SK-N-SH (cell line): ENCODE measurements at regions not wholly inside any gene's neighbourhood (a gene's known extent, or its start where the extent isn't known, plus 50 kb on each side); places are given as distances from the start of the nearest gene placed in this dataset.

Experiments
- CTCF ChIA-PET: fragments of 300-600, 350-600 bp; formaldehyde crosslinking; extraction: SDS; loops from one replicate; lab custom pipeline; 2021; lab: Yijun Ruan, JAX
- POLR2A ChIA-PET: fragments of 350-600 bp; sonication (Branson Sonifier 250); formaldehyde crosslinking; extraction: SDS; loops from one replicate; lab custom pipeline; 2020; ENCODE audit warnings: antibody characterized with exemption, inconsistent platforms; lab: Yijun Ruan, JAX
- DNase-seq: peaks from one replicate; pipeline ENCODE4 v3.0.0; 2012
- H2AFZ ChIP-seq: fragments of 200-600 bp; sonication (generic); 2 replicates; pipeline ENCODE4 v1.8.1; 2016; ENCODE audit warnings: antibody characterized with exemption, mild to moderate bottlenecking, low read depth
- H3F3A ChIP-seq: fragments of 200-600 bp; sonication (generic); replicated peaks from 2 replicates; pipeline ENCODE3; 2016; ENCODE audit warnings: antibody characterized with exemption, mild to moderate bottlenecking; ENCODE audit not compliant: insufficient read depth
- H3K27ac ChIP-seq, 2 experiments: fragments of 200-500 bp in 1 of 2; fragments of 200-600 bp in 1 of 2; sonication (Bioruptor generic) in 1 of 2; sonication (generic), shearing (Covaris generic) in 1 of 2; 2 replicates each; pipeline versions ENCODE4 v1.5.1 to v1.6.1; 2014 to 2016; ENCODE audit warnings: low read depth in 2 of 2, inconsistent platforms in 1 of 2, low read length in 1 of 2, mild to moderate bottlenecking in 1 of 2, mixed read lengths in 1 of 2
- H3K27me3 ChIP-seq: fragments of 200-600 bp; sonication (generic), shearing (Covaris generic); 2 replicates; pipeline ENCODE4 v1.6.1; 2016; ENCODE audit warnings: mixed run types; ENCODE audit not compliant: insufficient read depth
- H3K36me3 ChIP-seq, 2 experiments: fragments of 200-500 bp in 1 of 2; fragments of 200-600 bp in 1 of 2; sonication (Bioruptor generic) in 1 of 2; sonication (generic) in 1 of 2; replicated peaks in 1 of 2; 2 replicates each; pipeline versions ENCODE3 to v1.5.1; 2014 to 2016; ENCODE audit warnings: low read length in 1 of 2, mild to moderate bottlenecking in 1 of 2; ENCODE audit not compliant: insufficient read depth in 2 of 2, control insufficient read depth in 1 of 2
- H3K4me1 ChIP-seq, 2 experiments: fragments of 200-500 bp in 1 of 2; fragments of 200-600 bp in 1 of 2; sonication (Bioruptor generic) in 1 of 2; sonication (generic), shearing (Covaris generic) in 1 of 2; 2 replicates each; pipeline versions ENCODE4 v1.5.1 to v1.6.1; 2014 to 2016; ENCODE audit warnings: low read depth in 1 of 2, low read length in 1 of 2, mixed run types in 1 of 2; ENCODE audit not compliant: insufficient read depth in 2 of 2, control insufficient read depth in 1 of 2
- H3K4me2 ChIP-seq: fragments of 200-600 bp; sonication (generic), shearing (Covaris generic); 2 replicates; pipeline ENCODE4 v1.6.1; 2017; ENCODE audit warnings: mixed run types
- H3K4me3 ChIP-seq, 2 experiments: fragments of 200-500 bp in 1 of 2; fragments of 200-600 bp in 1 of 2; sonication (Bioruptor generic) in 1 of 2; sonication (generic), shearing (Covaris generic) in 1 of 2; 2 replicates each; pipeline versions ENCODE4 v1.5.1 to v1.8.1; 2014 to 2016; ENCODE audit warnings: low read depth in 2 of 2, inconsistent platforms in 1 of 2, low read length in 1 of 2, mild to moderate bottlenecking in 1 of 2, mixed read lengths in 1 of 2, moderate library complexity in 1 of 2
- H3K79me2 ChIP-seq: fragments of 200-600 bp; sonication (generic); 2 replicates; pipeline ENCODE4 v1.8.1; 2017; ENCODE audit warnings: mild to moderate bottlenecking; ENCODE audit not compliant: insufficient read depth
- H3K9ac ChIP-seq: fragments of 200-600 bp; sonication (generic); 2 replicates; pipeline ENCODE4 v1.6.1; 2017; ENCODE audit warnings: mixed run types
- H3K9me2 ChIP-seq: fragments of 200-600 bp; sonication (generic); 2 replicates; pipeline ENCODE4 v1.6.1; 2017; ENCODE audit warnings: mixed run types
- H3K9me3 ChIP-seq: fragments of 200-600 bp; sonication (generic); 2 replicates; pipeline ENCODE4 v1.6.1; 2017; ENCODE audit warnings: mixed run types, mild to moderate bottlenecking, moderate library complexity
- H4K20me1 ChIP-seq: fragments of 200-600 bp; sonication (generic); 2 replicates; pipeline ENCODE4 v1.6.1; 2017; ENCODE audit warnings: mild to moderate bottlenecking, mixed run types; ENCODE audit not compliant: insufficient read depth
- EP300 ChIP-seq, 2 experiments: IDR thresholded peaks; 2 replicates each; pipeline versions ENCODE4 v1.4.0 to v1.6.1; 2012; ENCODE audit warnings: borderline replicate concordance in 1 of 2, low read depth in 1 of 2, low read length in 1 of 2
- EZH2phosphoT487 ChIP-seq: fragments of 200-600 bp; sonication (generic); IDR thresholded peaks from 2 replicates; pipeline ENCODE4 v1.6.1; 2017; ENCODE audit warnings: low read depth, mixed run types, mild to moderate bottlenecking, antibody characterized with exemption, moderate library complexity, borderline replicate concordance
- FOXM1 ChIP-seq: IDR thresholded peaks from 2 replicates; pipeline ENCODE4 v1.4.0; 2012; ENCODE audit warnings: low read depth, mild to moderate bottlenecking
- JUND ChIP-seq: IDR thresholded peaks from 2 replicates; pipeline ENCODE4 v1.4.0; 2012
- MEF2A ChIP-seq: IDR thresholded peaks from 2 replicates; pipeline ENCODE4 v1.4.0; 2012; ENCODE audit warnings: low read depth, borderline replicate concordance
- RFX5 ChIP-seq: IDR thresholded peaks from 2 replicates; pipeline ENCODE4 v1.6.1; 2012; ENCODE audit warnings: mild to moderate bottlenecking, improper control_type of control experiment, low read length
- SIN3A ChIP-seq: IDR thresholded peaks from 2 replicates; pipeline ENCODE4 v1.6.1; 2012; ENCODE audit warnings: low read depth, mild to moderate bottlenecking, low read length, moderate library complexity, borderline replicate concordance
- TAF1 ChIP-seq: IDR thresholded peaks from 2 replicates; pipeline ENCODE4 v1.6.1; 2012; ENCODE audit warnings: low read depth, mild to moderate bottlenecking, low read length, moderate library complexity, borderline replicate concordance
- TCF12 ChIP-seq: IDR thresholded peaks from 2 replicates; pipeline ENCODE4 v1.4.0; 2012
- ZBTB33 ChIP-seq: IDR thresholded peaks from 2 replicates; pipeline ENCODE4 v1.4.0; 2012; ENCODE audit warnings: low read depth, borderline replicate concordance
- WGBS: methylation state at CpG from one replicate; pipeline ENCODE4 v1.1.6; 2017; ENCODE audit warnings: low lambda C conversion rate; 5-methylcytosine and 5-hydroxymethylcytosine counted together

GRCh38 chr4:1550122-1551070 is 133.7 kb downstream of the FAM53A start (continued):
- TF ChIP-seq ZBTB33 = no peak

- no peaks in the 10 kb centered on the region for H3K9me3 ChIP-seq
- no peak overlapping the region for H2AFZ ChIP-seq
- no peak for DNase-seq
- no peak overlapping the region for H3K9ac ChIP-seq
- no peak overlapping the region for H3K4me2 ChIP-seq
- CTCF ChIA-PET = interaction anchor here (0.6 to 3.0 kb wide), 17 partner anchors 10 to 1011 kb away, joined by 3 to 35 read pairs (median 5); no protein-coding TSS in a partner anchor
- no peaks in the 10 kb centered on the region for H3K79me2 ChIP-seq
- no peaks in the 10 kb centered on the region for H3K36me3 ChIP-seq
- H3K27me3 ChIP-seq = peaks cover 39% of the 10 kb centered on the region
- H3K4me1 ChIP-seq = no peaks in the 10 kb centered on the region
- no peak overlapping the region for H3K27ac ChIP-seq
- H3F3A ChIP-seq = no peaks in the 10 kb centered on the region
- POLR2A ChIA-PET = no interaction called here
- no peak overlapping the region for H3K4me3 ChIP-seq
- no peaks in the 10 kb centered on the region for H4K20me1 ChIP-seq
- H3K9me2 ChIP-seq = no peaks in the 10 kb centered on the region
- TF ChIP-seq FOXM1 (no peak), MEF2A (no peak), EP300 (IDR thresholded peaks at IDR 0.05; ENCODE audit: borderline replicate concordance in 1 of 2, low read depth in 1 of 2, low read length in 1 of 2) (no peak), TAF1 (no peak), SIN3A (no peak), JUND (no peak), TCF12 (no peak), EZH2phosphoT487 (no peak), RFX5 (no peak), ZBTB33 (no peak)
- TF ChIP-seq, all 33 proteins: peak for 0
- 52% methylated on average over 8 of the region's 11 CpGs for WGBS
Observed at GRCh38 chr4:1549638-1550035, 134.5 kb downstream of the FAM53A start.
